ENCODE measurements at regions not wholly inside any gene's neighbourhood (a gene's known extent, or its start where the extent isn't known, plus 50 kb on each side); places are given as distances from the start of the nearest gene placed in this dataset.

DNA sequence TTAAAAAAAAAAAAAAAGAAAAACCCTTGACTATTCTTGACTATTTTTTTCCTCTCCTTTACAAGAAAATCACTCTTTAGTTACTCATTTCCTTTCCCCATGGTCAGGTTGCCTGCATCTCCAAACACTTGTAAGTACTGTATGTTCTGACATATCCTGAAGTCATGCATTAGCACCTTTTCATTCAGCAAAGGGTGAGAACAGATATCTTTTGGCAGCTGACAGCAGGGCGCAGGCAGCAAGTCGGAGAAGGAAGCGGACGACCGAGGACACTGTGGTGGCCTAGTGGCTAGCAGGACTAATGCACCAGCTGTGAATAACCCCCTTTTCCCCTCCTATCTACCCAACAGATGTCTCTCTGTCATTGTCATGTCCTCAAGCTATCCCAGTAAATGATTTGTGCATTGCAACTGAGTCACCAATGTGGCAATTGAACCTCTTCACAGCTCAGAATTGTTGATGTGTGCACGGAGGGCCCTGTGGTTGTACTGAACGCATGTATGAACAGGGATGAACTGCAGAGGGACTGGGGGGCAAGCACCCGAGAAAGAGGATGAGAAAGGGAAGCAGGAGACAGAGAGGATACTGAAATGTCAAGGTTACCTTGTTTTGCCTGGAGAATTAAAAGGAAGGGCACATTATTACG is 996.0 kb upstream of the ARRDC3 start:
- Histone ChIP-seq H3K36me3 (no peaks in the 10 kb centered on the region), H3K4me1 (no peaks in the 10 kb centered on the region), H3K4me3 (no peak overlapping the region), H3K27me3 (no peaks in the 10 kb centered on the region), H3K27ac (no peak overlapping the region), H3K9me3 (no peaks in the 10 kb centered on the region)
- ATAC-seq: no peak
- WGBS, 2 donors (ENCODE audit: low coverage in 1 of 2): 56 to 61% methylated on average over 3 to 8 of the region's 9 CpGs
- TF ChIP-seq POLR2AphosphoS5 (IDR thresholded peaks at IDR 0.05): no peak
- TF ChIP-seq, protein P1, sequence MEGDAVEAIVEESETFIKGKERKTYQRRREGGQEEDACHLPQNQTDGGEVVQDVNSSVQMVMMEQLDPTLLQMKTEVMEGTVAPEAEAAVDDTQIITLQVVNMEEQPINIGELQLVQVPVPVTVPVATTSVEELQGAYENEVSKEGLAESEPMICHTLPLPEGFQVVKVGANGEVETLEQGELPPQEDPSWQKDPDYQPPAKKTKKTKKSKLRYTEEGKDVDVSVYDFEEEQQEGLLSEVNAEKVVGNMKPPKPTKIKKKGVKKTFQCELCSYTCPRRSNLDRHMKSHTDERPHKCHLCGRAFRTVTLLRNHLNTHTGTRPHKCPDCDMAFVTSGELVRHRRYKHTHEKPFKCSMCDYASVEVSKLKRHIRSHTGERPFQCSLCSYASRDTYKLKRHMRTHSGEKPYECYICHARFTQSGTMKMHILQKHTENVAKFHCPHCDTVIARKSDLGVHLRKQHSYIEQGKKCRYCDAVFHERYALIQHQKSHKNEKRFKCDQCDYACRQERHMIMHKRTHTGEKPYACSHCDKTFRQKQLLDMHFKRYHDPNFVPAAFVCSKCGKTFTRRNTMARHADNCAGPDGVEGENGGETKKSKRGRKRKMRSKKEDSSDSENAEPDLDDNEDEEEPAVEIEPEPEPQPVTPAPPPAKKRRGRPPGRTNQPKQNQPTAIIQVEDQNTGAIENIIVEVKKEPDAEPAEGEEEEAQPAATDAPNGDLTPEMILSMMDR (IDR thresholded peaks at IDR 0.05): no peak
- no peak for TF ChIP-seq EP300 (IDR thresholded peaks at IDR 0.05)
- TF ChIP-seq POLR2A (IDR thresholded peaks at IDR 0.05): no peak

DNA sequence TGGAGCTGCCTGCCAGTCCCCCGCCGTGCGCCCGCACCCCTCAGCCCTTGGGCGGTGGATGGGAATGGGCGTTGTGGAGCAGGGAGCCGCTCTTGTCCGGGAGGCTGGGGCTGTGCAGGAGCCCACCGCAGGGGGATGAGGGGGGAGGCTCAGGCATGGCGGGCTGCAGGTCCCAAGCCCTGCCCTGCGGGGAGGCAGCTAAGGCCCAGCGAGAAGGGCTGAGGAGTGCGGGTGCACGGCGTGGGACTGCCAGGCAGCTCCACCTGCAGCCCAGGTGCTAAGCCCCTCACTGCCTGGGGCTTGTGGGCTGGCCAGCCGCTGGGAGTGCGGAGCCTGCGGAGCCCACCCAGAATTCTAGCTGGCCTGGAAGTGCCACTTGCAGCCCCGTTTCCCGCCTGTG is 991.7 kb upstream of the ARRDC3 start:
- no peak for TF ChIP-seq POLR2AphosphoS5 (IDR thresholded peaks at IDR 0.05)
- no peaks in the 10 kb centered on the region for H3K36me3 ChIP-seq
- no peak overlapping the region for H3K27ac ChIP-seq
- no peaks in the 10 kb centered on the region for H3K4me1 ChIP-seq
- WGBS, 2 donors (ENCODE audit: low coverage in 1 of 2): no CpG with 5 or more reads among the region's 20 CpGs
- no peak overlapping the region for H3K4me3 ChIP-seq
- H3K27me3 ChIP-seq: no peaks in the 10 kb centered on the region
- H3K9me3 ChIP-seq: no peaks in the 10 kb centered on the region
- no peak for ATAC-seq

DNA sequence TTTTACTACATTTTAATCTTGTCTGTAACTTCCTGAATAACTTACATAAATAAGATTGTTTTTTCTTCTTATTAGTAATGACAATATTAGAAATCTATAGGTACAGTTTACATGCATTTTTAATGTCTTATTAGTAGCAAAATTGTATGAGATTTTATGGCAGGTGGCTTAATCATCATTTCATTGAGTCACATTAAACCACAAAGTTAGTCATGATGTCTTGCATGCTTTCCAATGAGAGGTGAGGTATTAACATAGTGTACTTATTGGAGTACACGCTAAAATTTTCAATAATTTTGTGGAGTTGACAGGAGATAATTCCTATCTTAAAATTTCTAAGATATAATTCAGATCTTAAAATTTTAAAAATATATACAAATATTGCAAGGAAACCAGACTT is 989.6 kb upstream of the ARRDC3 start:
- Histone ChIP-seq H3K27me3 (no peaks in the 10 kb centered on the region), H3K27ac (no peak overlapping the region), H3K4me3 (no peak overlapping the region), H3K4me1 (no peaks in the 10 kb centered on the region), H3K9me3 (peaks cover 0 to 6% (median 0%) of the 10 kb centered on the region in 3 donors), H3K36me3 (no peaks in the 10 kb centered on the region)
- WGBS, 2 donors (ENCODE audit: low coverage in 1 of 2): 86 to 89% methylated on average over 1 of the region's 1 CpG
- TF ChIP-seq POLR2AphosphoS5 (IDR thresholded peaks at IDR 0.05): no peak
- TF ChIP-seq, protein P1 (IDR thresholded peaks at IDR 0.05): no peak
- no peak for TF ChIP-seq EP300 (IDR thresholded peaks at IDR 0.05)
- no peak for TF ChIP-seq POLR2A (IDR thresholded peaks at IDR 0.05)
- no peak for ATAC-seq

DNA sequence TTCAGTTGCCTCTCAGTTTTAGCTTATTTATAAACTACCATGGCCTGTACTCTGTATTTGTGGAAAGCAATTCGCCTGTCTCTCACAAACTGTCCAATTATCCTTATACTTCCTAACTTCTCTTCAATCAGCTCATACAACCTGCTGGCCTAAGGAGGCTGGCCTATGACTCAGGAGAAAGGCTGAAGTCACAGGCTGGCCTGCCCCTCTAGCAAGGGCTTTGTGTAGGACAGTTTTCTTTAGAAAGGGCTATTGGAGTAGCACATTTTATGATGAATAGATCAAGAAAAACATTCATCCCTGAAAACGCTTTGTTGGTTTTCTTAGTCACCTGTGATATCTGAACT is 988.7 kb upstream of the ARRDC3 start:
- H3K27me3 ChIP-seq: no peaks in the 10 kb centered on the region
- TF ChIP-seq, protein P1 (IDR thresholded peaks at IDR 0.05): no peak
- no peak for TF ChIP-seq EP300 (IDR thresholded peaks at IDR 0.05)
- no peak for TF ChIP-seq POLR2AphosphoS5 (IDR thresholded peaks at IDR 0.05)
- TF ChIP-seq POLR2A (IDR thresholded peaks at IDR 0.05): no peak
- 82 to 88% methylated on average over 2 of the region's 2 CpGs for WGBS, 2 donors (ENCODE audit: low coverage in 1 of 2)
- no peak overlapping the region for H3K4me3 ChIP-seq
- no peaks in the 10 kb centered on the region for H3K36me3 ChIP-seq
- no peak for ATAC-seq
- H3K4me1 ChIP-seq: no peaks in the 10 kb centered on the region
- peaks cover 0 to 6% (median 0%) of the 10 kb centered on the region in 3 donors for H3K9me3 ChIP-seq
- H3K27ac ChIP-seq: no peak overlapping the region

DNA sequence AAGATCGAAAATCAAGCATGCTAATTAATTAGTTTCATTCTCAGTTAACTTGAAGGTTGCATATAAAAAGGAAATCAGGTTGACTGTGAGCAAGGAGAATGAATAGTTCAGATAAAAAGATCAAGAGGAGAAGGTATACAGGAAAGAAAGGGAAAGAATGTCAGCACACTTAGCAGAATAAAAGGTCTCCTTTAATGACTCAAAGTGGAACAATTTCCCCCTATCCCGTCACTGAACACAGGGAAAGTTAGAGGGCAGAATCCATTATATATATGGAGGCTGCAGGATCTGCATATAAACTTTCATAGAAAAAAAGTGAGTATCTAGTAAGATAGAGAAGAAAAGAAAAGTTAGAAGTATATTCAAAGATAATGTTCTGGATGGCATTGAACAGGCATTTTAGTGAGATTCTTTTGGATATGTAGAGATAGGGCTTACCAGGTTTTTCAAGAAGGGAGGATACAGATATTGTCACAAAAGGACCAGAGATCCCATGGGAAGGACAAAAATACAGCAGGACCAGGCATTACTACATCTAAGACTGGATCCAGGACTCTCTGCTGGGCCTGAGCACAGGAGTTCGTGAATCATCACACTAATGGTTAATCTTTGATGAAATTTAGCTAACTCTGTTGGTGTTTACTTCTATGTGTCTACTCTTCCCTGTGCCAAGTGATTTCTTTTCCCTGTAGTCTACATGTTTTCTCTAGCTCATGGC is 988.2 kb upstream of the ARRDC3 start:
- Histone ChIP-seq H3K36me3 (no peaks in the 10 kb centered on the region), H3K27me3 (no peaks in the 10 kb centered on the region), H3K9me3 (peaks cover 0 to 6% (median 0%) of the 10 kb centered on the region in 3 donors), H3K4me3 (no peak overlapping the region), H3K4me1 (no peaks in the 10 kb centered on the region), H3K27ac (no peak overlapping the region)
- no peak for ATAC-seq
- TF ChIP-seq, protein P1 (IDR thresholded peaks at IDR 0.05): no peak
- 73 to 81% methylated on average over 3 of the region's 3 CpGs for WGBS, 2 donors (ENCODE audit: low coverage in 1 of 2)
